Ecto neural progenitor cell (in vitro differentiated cells): ENCODE measurements at regions not wholly inside any gene's neighbourhood (a gene's known extent, or its start where the extent isn't known, plus 50 kb on each side); places are given as distances from the start of the nearest gene placed in this dataset.

Experiments used
- DNase-seq: peaks from one replicate; pipeline ENCODE4 v3.0.0-alpha.2; 2018; ENCODE audit warnings: low spot score

- DNase-seq = no peak
Measured at GRCh38 chr1:207971331-207972219, 60.6 kb upstream of the CD34 start.

- DNase-seq = no peak
Measured at GRCh38 chr1:207970329-207971233, 59.7 kb upstream of the CD34 start.

- DNase-seq = no peak
Measured at GRCh38 chr1:207969528-207969927, 58.6 kb upstream of the CD34 start.

- DNase-seq = no peak
Measured at GRCh38 chr1:207968521-207969009, 57.6 kb upstream of the CD34 start.

GRCh38 chr1:207967703-207968102 lies 56.8 kb upstream of the CD34 start:
- DNase-seq = no peak

- DNase-seq = no peak
Measured at GRCh38 chr1:207966521-207966920, 55.6 kb upstream of the CD34 start.

GRCh38 chr1:207965392-207966387 lies 54.8 kb upstream of the CD34 start:
- peak; percentile 58 for DNase-seq

GRCh38 chr1:207964195-207964966 lies 53.5 kb upstream of the CD34 start:
- DNase-seq = no peak

- DNase-seq = peak; percentile 94
Measured at GRCh38 chr1:207963427-207964194, 52.7 kb upstream of the CD34 start.

- no peak for DNase-seq
Measured at GRCh38 chr1:207962716-207963426, 51.9 kb upstream of the CD34 start.
